NCI-H1436 (cell line): ENCODE measurements at regions not wholly inside any gene's neighbourhood (a gene's known extent, or its start where the extent isn't known, plus 50 kb on each side); places are given as distances from the start of the nearest gene placed in this dataset.
"Not testable (repeated sequence)": the region's sequence is repeated elsewhere in the genome, so short reads cannot be mapped to it uniquely, and the experiment has no call there.

Source experiments
- DNase-seq: peaks from one replicate; lab custom pipeline; 2025; lab: John Stamatoyannopoulos, UW

DNA sequence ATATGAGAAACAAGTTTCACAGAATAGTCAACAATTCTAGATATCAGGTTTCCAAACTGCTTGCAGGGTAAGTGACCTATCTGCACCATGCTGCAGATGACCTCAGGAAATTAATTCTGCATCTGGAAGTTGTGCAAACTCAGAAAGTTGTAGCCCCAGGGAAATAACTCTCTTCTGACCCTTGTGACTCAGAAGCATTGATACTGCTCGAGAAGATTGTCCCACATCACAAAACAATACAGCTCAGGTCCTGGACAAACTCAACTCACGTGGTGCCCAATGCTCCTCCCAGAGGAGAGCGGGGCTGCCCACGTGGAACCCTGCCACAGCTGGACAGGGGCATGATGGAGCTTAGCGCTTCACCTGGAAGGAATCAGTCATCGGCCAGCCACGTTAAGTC is 221.9 kb upstream of the LRRC61 start:
- not testable (repeated sequence) for DNase-seq

DNA sequence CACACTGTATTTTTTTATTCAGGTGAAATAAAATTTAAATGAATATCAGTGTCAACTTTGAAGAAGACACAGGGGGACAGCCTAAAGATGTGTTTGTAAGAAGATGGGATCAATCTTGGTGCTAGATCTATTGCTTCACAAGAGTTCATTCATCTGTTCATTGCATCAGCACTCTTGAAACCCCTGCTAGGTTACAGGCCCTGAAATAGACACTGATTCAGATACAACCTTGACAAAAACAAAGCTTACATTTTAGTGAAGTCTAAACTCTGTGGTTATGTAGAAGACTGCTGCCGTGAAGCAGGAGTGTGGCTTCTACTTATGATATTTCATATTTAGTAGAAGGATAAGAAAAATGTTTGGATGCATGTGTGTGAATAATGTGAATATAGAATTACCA is 215.9 kb upstream of the LRRC61 start:
- DNase-seq, result not testable (repeated sequence)

DNA sequence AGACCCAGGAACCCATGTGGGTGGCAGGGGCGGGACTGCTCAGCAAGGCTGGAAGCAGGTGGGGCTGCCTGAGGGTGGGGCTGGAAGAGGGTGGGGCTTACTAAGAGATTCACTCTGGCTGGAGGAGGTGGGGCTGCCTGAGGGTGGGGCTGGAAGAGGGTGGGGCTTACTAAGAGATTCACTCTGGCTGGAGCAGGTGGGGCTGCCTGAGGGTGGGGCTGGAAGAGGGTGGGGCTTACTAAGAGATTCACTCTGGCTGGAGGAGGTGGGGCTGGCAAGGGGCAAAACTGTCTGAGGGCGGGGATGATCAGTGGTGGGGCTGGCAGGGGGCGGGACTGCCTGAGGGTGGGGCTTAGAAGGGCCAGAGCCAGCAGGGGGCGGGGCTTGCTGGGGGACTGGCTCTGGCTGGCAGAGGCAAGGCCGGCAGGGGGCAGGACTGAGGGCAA is 212.8 kb upstream of the LRRC61 start:
- DNase-seq, result peak; percentile 3

DNA sequence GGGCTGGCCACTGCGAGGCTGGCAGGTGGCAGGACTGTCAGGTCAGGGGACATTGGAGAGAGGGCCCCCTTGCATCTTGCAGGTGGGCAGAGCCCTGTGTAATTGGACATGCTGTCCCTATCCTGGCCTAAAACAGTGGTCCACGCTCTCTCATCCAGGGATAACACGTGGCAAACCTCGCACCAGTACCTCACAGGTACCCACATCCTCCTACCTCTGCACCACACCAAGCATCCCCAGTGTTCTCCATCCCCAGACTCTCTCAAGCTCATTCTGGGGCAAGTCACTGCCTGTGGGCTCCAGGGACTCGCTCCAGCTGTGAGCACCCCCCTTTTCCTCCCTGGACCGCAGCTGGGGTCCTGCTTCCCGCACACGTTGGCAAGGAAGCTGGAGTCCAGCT is 212.3 kb upstream of the LRRC61 start:
- not testable (repeated sequence) for DNase-seq

DNA sequence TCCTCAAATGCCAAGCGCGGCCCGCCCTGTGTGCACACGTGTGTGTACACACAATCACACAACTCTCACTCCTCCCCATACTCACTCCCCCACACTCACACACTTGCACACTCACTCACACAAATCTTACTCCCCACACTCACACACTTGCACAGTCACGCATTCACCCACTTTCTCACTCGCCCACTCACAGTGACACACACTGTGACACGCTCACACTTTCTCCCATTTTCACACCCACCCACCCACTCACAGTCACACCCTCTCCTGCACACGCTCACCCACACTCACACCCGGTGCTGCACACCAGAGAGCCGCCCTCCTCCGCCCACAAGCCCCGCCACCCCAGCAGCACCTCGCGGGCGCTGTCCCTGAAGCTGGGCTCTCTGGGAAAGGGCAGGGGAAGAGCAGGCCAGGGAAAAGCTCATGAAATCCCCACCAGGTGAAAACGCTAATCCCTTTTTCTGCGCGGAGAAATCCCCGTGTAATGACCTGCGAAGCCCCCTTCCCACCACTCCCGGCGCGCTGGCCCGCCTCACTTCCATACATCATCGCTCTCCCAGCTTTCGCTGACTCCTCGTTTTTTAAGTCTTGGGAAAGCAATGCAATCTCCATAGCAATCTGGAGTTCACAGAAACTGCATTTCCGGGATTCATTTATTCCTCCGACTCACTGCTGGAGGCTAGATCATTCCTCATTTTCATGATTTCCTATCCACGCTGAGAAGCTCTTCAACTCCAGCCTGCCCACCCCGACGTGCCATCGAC is 211.6 kb upstream of the LRRC61 start:
- DNase-seq, result not testable (repeated sequence)

DNA sequence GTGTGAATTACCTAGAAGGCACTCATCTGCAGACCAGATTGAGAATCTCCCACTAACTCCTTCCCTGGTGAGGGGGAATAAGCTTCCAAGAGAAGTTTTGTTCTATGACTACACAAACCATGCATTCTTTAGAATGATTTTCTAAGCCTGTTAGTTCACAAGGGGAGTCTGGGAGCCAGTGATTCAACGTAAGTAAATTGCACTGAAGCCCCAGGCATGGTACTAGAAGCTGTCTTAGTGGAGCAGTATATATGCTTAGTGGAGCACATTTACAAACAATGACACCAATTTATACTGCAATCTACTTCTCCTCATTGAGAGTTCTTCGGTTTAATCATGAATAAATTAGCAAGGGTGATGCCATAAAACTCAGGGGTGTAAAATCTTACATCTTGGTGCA is 209.9 kb upstream of the LRRC61 start:
- not testable (repeated sequence) for DNase-seq

DNA sequence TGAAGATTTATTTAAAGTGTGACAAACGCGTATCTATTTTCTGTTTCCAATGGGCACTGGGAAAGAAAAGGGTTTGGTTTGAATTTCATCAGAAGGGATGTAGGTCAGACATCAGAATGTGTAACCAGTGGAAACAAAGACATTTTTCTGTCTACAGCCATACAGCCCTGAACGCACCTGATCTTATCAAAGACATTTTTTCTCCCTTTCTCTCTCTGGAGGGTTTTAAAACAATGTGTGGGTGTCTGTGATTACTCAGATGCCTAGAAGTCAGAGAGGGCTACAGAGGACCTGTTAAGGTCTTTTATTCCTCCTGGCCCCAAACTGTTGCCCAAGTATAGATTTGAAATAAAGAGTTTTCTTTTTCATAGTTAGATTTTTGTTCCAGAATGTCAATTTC is 208.6 kb upstream of the LRRC61 start:
- DNase-seq, result not testable (repeated sequence)

DNA sequence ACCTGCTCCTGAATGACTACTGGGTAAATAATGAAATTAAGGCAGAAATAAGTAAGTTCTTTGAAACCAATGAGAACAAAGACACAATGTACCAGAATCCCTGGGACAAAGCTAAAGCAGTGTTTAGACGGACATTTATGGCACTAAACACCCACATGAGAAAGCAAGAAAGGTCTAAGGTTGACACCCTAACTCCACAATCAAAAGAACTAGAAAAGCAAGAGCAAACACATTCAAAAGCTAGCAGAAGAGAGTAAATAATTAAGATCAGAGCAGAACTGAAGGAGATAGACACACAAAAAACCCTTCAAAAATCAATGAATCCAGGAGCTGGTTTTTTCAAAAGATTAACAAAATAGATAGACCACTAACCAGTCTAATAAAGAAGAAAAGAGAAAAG is 203.2 kb upstream of the LRRC61 start:
- not testable (repeated sequence) for DNase-seq

DNA sequence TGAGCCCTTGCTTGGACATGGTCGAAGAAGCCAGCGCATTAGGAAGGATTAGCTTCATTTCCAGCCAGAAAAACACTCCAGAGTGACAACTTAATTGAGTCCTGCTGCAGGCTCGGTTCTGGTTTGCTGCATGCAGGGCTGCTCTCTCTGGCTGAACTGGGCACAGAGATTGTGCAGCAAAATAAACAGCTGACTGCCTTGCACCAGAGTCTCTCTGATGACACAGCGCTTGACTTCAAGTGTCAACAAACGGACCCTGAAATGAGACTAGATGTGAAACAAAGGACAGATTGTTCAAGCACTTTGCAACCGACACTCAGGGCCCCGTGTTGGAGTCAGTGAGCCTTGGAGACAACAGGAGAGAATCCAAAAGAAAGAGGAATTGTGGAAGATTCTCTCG is 197.3 kb upstream of the LRRC61 start:
- not testable (repeated sequence) for DNase-seq

DNA sequence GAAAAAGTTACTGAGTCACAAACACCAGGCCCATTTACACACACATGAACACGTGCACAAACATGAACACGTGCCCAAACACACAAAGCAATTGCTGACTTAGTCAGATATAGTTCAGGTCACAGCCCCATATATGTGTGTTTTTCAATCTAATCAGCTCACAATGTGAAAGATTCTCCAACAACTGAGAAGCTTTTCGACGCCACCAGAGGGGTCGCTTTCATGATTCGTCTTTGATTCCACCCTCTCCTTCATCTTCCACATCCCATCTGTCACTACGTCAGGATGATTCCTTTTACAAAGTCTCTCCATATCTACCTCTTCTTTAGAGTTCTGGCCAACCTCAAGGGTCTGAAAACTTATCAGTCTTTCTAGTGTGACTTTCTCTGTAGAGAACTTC is 188.7 kb upstream of the LRRC61 start:
- DNase-seq, result not testable (repeated sequence)

DNA sequence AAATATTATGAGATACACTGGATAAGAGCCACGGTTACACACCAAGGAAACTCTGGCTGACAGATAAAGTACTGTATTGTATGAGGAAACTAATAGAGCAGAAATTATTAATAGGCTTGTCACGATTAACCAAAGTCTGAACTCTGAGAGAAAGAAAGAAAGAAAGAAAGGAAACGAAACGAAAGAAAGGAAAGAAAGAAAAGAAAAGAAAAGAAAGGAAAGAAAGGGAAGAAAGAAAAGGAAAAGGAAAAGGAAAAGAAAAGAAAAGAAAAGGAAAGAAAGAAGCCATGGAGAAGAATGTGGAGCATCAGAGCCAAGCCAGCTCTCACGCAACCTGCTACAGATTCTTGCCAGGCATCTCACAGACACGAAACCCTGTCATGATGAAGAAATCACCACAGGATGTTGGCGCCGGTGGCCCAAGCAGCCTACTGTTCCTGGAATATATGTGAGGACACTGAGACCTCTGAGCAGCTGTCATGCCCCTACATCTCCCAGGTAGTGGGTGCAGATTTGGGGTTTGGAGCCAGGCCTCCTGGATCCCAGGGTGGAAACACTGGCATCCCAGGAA is 187.4 kb upstream of the LRRC61 start:
- not testable (repeated sequence) for DNase-seq

DNA sequence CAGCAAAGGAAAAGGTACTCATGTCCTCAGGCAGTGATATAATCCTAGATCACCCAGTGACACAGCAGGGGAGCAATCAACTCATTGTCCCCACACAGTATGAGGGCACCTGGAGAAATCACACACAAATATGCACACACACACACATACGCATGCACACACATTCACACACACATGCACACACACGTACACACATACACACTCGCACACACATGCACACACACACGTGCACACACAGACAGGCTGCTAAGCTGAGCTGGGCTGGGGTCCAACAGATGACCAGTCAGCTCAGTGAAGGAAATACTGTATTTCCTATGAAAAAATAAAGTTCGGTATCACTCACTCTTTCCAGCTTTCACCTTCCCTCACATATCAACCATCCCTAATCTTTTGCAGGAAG is 183.3 kb upstream of the LRRC61 start:
- not testable (repeated sequence) for DNase-seq

DNA sequence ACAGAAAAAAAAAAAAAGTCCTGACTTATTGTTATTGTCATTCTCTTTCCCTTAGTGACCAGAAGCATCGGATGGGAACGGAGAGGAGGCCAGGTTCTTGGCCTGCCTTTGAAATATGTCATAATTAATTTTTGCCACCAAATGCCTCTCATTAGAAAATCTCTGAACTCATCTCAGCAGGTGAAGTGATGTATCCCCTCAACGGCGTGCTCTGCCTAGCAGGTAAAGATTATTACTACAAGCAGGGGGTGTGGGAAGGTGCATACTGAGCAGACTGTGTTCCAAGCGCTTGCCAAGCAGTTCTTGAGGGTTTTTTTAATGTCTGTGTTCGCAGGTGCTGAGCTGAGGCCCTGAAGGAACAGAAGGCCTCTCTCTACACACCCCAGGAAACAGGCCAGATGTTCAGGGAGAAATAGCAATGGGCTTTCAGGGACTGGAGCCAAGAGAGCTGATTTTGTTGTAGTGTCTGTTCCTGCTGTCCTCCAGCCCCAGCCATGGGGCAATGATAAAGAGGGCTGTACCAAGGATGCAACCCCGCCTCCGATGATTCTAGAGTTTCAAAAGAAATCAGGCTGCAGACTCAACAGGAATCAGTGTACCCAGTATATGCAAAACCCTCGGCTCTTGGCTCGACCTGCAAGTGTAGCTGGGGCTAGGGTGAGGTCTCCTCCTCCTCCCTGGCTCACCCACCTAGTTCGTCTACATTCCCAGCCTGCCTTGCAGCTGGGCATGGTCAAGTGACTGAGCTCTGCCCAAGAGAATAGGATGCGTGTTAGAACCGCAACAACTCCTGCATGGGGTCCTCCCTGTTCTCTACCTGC is 181.4 kb upstream of the LRRC61 start:
- DNase-seq, result not testable (repeated sequence)

DNA sequence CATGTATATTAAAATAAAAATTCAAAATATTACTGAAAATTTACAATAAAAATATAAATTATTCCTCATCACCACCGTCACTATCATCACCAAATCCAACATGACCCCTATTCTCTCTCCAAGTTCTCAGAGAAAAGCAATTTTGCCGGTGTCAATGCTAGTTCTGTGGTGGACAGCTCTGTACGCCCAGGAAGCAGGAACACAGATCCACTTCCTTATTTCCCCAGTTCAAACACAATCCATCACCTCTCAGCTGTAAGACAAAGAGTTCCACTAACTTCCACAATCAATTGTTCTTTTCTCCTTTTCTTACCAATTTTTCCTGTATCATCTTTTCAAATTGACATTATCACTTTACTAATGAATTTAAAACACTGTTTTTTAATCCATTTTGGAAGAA is 177.0 kb upstream of the LRRC61 start:
- not testable (repeated sequence) for DNase-seq

DNA sequence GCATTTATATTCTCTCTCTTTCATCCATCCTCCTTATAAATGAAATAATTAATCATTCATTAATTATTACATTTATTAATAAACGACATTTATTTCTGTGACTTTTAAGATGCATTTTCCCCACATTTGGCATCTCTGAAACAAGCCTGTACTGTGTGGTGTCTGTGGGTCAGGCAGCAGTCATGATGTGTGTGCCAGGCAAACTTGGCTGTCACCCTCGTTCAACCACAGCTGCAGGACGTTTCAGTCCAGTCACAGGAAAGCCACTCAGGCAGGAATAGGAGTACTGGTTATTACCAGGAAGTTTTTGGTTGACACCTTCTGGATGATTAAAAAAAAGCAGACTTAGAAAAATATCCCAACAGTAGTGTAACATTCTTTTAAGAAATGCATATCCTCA is 175.6 kb upstream of the LRRC61 start:
- DNase-seq, result not testable (repeated sequence)

DNA sequence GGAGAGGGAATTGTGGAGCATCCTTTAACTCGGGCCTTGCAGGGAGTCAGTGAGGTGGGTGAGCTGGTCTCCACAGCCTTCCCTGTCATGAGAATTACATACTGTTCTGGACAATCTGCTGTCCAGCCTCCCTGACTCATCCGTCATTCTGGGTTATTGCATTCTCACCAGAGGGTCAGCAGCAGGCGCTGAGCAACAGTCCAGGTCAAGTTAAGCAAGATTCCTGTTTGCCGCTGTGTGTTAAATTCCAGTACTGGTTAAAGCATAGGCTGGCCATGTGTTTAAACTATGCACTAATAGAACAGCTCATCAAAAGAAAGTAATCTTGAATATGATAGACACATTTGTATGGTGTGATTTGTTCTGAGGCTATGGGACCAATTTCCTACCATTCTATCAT is 167.1 kb upstream of the LRRC61 start:
- DNase-seq, result not testable (repeated sequence)

DNA sequence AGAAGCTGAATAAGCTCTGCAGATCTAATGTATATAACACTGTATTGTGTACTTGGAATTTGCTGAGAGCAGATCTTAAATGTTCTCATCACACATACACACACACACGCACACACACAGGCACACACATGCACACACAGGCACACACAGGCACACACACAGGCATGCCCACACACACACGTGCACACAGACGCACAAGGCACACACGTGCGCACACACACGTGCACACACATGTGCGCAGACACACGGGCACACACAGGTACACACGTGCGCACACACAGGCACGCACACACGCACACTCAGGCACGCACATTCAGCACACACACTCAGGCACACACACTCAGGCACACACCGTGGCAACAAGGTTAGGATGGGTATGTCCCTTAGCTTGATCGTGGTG is 164.5 kb upstream of the LRRC61 start:
- not testable (repeated sequence) for DNase-seq

DNA sequence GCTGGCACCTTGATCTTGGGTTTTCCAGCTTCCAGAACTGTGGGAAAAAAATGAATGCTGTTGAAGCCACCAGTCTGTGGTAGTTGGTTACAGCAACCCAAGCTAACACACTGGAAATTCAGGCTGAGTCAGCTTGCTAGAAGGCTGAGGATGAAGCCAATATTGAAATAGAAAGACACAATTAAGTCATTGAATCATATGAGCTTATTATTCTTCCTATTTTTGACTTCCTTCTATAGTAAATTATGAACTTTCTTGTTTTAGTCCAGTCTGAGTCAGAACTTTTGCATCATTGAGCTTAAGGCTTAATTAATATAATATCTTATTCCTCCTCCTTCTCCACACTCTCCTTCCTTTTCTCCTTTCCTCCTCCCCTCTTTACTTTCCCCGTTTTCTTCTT is 153.6 kb upstream of the LRRC61 start:
- not testable (repeated sequence) for DNase-seq

DNA sequence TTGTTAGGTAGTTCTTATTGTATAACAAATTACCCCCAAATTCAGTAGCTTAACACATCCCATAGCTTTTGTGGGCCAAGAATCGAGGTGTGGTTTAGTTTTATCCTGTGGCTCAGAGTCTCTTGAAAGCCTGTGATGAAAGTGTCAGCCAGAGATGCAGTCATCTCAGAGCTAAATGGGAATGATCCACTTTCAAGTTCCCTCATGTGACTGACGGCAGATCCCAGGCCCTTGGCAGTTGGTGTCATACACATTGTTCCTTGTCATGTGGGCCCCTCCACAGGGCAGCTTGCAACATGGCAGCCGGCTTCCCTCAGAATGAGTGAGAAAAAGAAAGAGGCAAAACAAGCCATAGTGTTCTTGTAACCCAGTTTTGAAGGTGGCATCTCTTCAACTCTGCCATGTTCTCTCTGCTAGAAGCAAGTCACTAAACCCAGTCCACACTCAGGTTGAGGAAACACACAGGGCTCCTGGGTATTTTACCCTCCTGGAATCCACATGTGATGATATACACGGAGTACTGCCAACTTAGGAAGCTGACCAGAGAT is 153.1 kb upstream of the LRRC61 start:
- not testable (repeated sequence) for DNase-seq

DNA sequence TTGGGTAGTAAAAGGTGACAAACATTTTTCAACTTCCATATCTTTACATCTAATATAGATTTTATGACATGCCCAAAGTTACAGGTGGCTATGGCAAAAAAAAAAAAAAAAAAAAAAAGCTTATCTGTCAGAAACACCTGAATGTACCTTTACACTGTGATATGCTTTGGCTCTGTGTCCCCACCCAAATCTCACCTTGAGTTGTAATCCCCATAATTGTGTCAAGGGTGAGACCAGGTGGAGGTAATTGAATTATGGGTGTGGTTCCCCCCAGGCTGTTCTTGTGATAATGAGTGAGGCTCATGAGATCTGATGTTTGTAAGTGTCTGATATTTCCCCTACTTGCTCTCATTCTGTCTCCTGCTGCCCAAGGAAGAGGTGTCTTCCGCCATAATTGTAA is 139.6 kb upstream of the LRRC61 start:
- DNase-seq, result not testable (repeated sequence)

DNA sequence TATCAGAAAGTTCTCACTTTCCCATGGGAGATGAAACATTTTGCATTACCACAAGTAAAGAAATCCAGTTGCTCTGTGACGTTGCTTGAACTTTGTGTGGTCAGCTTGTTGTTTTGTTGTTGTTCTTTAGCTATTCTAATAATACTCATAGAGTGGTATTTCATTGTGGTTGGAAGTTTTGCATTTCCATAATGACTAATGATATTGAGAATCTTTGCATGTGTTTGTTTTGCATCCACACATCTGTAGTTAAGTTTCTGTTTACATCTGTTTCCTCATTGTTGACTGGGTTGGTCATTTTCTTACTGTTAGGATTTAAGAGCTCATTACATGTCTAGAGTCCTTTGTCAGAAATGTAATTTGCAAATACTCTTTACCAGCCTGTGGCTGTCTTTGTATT is 133.2 kb upstream of the LRRC61 start:
- not testable (repeated sequence) for DNase-seq

DNA sequence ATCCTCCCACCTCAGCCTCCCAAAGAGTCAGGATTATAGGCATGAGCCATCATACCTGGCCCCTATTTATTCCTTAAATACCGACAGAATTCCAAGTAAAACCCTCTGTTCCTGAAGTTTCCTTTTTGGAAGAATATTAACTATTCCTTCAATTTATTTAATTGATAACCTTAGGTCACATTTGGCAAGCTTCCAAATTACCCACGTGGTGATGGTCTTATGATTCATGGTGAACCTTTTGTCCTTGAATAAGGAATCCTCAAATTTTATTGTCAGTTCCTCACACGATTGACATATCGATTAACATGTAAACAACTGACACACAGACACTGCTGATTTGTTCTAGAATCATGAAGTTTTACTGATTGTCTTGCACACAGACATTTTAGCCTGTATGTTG is 130.6 kb upstream of the LRRC61 start:
- not testable (repeated sequence) for DNase-seq
